Heart right ventricle (tissue), 16 donors: ENCODE measurements at regions not wholly inside any gene's neighbourhood (a gene's known extent, or its start where the extent isn't known, plus 50 kb on each side); places are given as distances from the start of the nearest gene placed in this dataset.

Source experiments
- ATAC-seq, 8 donors: fragments of 200-7000 bp; cut with Tn5 transposase; one replicate each; pipeline ENCODE4 v1.9.1; 2020; ENCODE audit warnings: mild to moderate bottlenecking in 8 of 8, moderate library complexity in 8 of 8, moderate number of reproducible peaks in 1 of 8
- DNase-seq, 2 donors: peaks; one replicate each; pipeline ENCODE4 v3.0.0-alpha.2; 2020
- H3K27ac ChIP-seq, 10 donors: fragments of 200-600 bp; sonication (generic) in 2 of 10; one replicate each; pipeline versions ENCODE4 v1.5.0 to v1.8.0; 2020 to 2022; ENCODE audit warnings: mild to moderate bottlenecking in 3 of 10
- H3K27me3 ChIP-seq, 7 donors: fragments of 200-600 bp; one replicate each; pipeline ENCODE4 v1.8.0; 2021 to 2022; ENCODE audit warnings: mild to moderate bottlenecking in 2 of 7
- H3K36me3 ChIP-seq, 9 donors: fragments of 200-600 bp; sonication (generic) in 1 of 9; one replicate each; pipeline versions ENCODE4 v1.5.0 to v1.8.0; 2020 to 2022; ENCODE audit warnings: mild to moderate bottlenecking in 2 of 9
- H3K4me1 ChIP-seq, 9 donors: fragments of 200-600 bp; sonication (generic) in 1 of 9; one replicate each; pipeline versions ENCODE4 v1.5.0 to v1.8.0; 2020 to 2022; ENCODE audit warnings: mild to moderate bottlenecking in 4 of 9
- H3K4me3 ChIP-seq, 10 donors: fragments of 200-600 bp; sonication (generic) in 2 of 10; one replicate each; pipeline versions ENCODE4 v1.5.0 to v1.8.0; 2020 to 2022; ENCODE audit warnings: mild to moderate bottlenecking in 7 of 10, moderate library complexity in 2 of 10
- H3K9me3 ChIP-seq, 11 donors: fragments of 200-600 bp in 10 of 11; sonication (generic) in 2 of 11; one replicate each; pipeline versions ENCODE4 v1.5.0 to v1.8.0; 2013 to 2022; ENCODE audit warnings: mild to moderate bottlenecking in 2 of 11, control low read depth in 1 of 11, moderate library complexity in 1 of 11
- CTCF ChIP-seq, 9 donors: fragments of 200-600 bp; sonication (generic) in 2 of 9; IDR thresholded peaks; one replicate each; pipeline versions ENCODE4 v1.5.0 to v1.8.0; 2021 to 2022; ENCODE audit warnings: antibody characterized with exemption in 9 of 9, mild to moderate bottlenecking in 5 of 9, moderate library complexity in 1 of 9
- WGBS, 2 donors: extraction: QIAGEN DNeasy Blood & Tissue Kit; methylation state at CpG; one replicate each; pipeline ENCODE4 v1.1.7; 2013; ENCODE audit warnings: inconsistent platforms in 1 of 2; 5-methylcytosine and 5-hydroxymethylcytosine counted together
- intact Hi-C, 10 donors: fragments of 100-400 bp; cut with DNase I; formaldehyde crosslinking; loops; one replicate each; pipeline versions ENCODE4 v1.11.1 to v1.14.2; 2022
- donor health status: Arrhythmogenic right ventricular cardiomyopathy.
- donor health status: ischemic (EF 13 %, LVEDD 7.1; RV severe dilation, severe dysfunction).
- donor health status: healthy with polysubstance abuse.
- donor health status: DM: no; HTN: yes; CAD: no.
- donor health status: DM: no; HTN: no; CAD: no.
- donor health status: ischemic (EF 25% LVEDD 6.9; RV normal size, moderate dysfunction).
- donor health status: ischemic (EF 25% LVEDD 5.7; RV mildly dilated, moderate dysfunction).
- donor health status: healthy.
- donor health status: DM: yes; HTN: yes; CAD: no.
- donor health status: Ischemic cardiomyopathy.
- donor health status: ischemic (EF 35%, LVEDD 5.7; RV mildly dilated, moderate dysfunction).
- donor health status: nonischemic (EF 11% LVEDD 7.7; RV severe dilation, severe dysfunction).
- donor health status: DM: yes; HTN: yes; CAD: no.
- donor health status: PGD.
- donor health status: ischemic (EF 29% LVEDD 5.4; RV normal size, mild dysfunction).
- donor health status: nonischemic (EF 23%, LVEDD 6.1; RV moderate dilation, normal function).

GRCh38 chr3:168425936-168426595 is 330.3 kb upstream of the GOLIM4 start:
- H3K4me3 ChIP-seq, result no peak overlapping the region
- no peaks in the 10 kb centered on the region for H3K9me3 ChIP-seq
- intact Hi-C loops, result no loop called here
- no peaks in the 10 kb centered on the region for H3K27me3 ChIP-seq
- no peak for TF ChIP-seq CTCF (IDR thresholded peaks at IDR 0.05)
- ATAC-seq (no peak), DNase-seq (no peak)
- H3K36me3 ChIP-seq, result no peaks in the 10 kb centered on the region
- 87 to 95% methylated on average over 4 of the region's 4 CpGs for WGBS, 2 donors
- H3K27ac ChIP-seq, result no peak overlapping the region
- H3K4me1 ChIP-seq, result no peaks in the 10 kb centered on the region

- no peaks in the 10 kb centered on the region for H3K4me1 ChIP-seq
- H3K4me3 ChIP-seq, result no peak overlapping the region
- no peaks in the 10 kb centered on the region for H3K36me3 ChIP-seq
- intact Hi-C loops, result no loop called here
- no peak for TF ChIP-seq CTCF (IDR thresholded peaks at IDR 0.05)
- ATAC-seq (no peak), DNase-seq (no peak)
- no peaks in the 10 kb centered on the region for H3K9me3 ChIP-seq
- no peak overlapping the region for H3K27ac ChIP-seq
- WGBS, 2 donors, result 56 to 65% methylated on average over 4 of the region's 4 CpGs
- H3K27me3 ChIP-seq, result no peaks in the 10 kb centered on the region
These were observed 328.5 kb upstream of the GOLIM4 start for GRCh38 chr3:168424059-168424734.

- no peaks in the 10 kb centered on the region for H3K4me1 ChIP-seq
- no peak for TF ChIP-seq CTCF (IDR thresholded peaks at IDR 0.05)
- H3K36me3 ChIP-seq, result no peaks in the 10 kb centered on the region
- H3K4me3 ChIP-seq, result no peak overlapping the region
- ATAC-seq (no peak), DNase-seq (no peak)
- WGBS, 2 donors, result 82% methylated on average over 1 of the region's 1 CpG
- intact Hi-C loops, result no loop called here
- no peaks in the 10 kb centered on the region for H3K9me3 ChIP-seq
- no peaks in the 10 kb centered on the region for H3K27me3 ChIP-seq
- no peak overlapping the region for H3K27ac ChIP-seq
These were observed 327.1 kb upstream of the GOLIM4 start for GRCh38 chr3:168422843-168423242.

GRCh38 chr3:168419091-168419490 is 323.4 kb upstream of the GOLIM4 start:
- DNase-seq, result no peak
- Histone ChIP-seq H3K27me3 (no peaks in the 10 kb centered on the region), H3K4me3 (no peak overlapping the region), H3K4me1 (no peaks in the 10 kb centered on the region), H3K27ac (no peak overlapping the region), H3K36me3 (no peaks in the 10 kb centered on the region), H3K9me3 (no peaks in the 10 kb centered on the region)
- WGBS, 2 donors, result 79 to 81% methylated on average over 2 of the region's 2 CpGs
- intact Hi-C loops, result no loop called here
- ATAC-seq, result no peak
- TF ChIP-seq CTCF (IDR thresholded peaks at IDR 0.05), result no peak
